Osteoblast (primary cell): ENCODE measurements at regions not wholly inside any gene's neighbourhood (a gene's known extent, or its start where the extent isn't known, plus 50 kb on each side); places are given as distances from the start of the nearest gene placed in this dataset.

Experiments
- DNase-seq: peaks from one replicate; pipeline ENCODE4 v3.0.0; 2011; ENCODE audit warnings: low spot score, mixed read lengths; ENCODE audit not compliant: insufficient read length; ENCODE audit errors: missing footprints
- H2AFZ ChIP-seq: 2 replicates; pipeline ENCODE4 v1.6.0; 2011; ENCODE audit warnings: mild to moderate bottlenecking, low read length
- H3K27ac ChIP-seq: 2 replicates; pipeline ENCODE4 v1.5.1; 2011; ENCODE audit warnings: mild to moderate bottlenecking, low read depth, low read length, moderate library complexity
- H3K27me3 ChIP-seq: 2 replicates; pipeline ENCODE4 v1.6.0; 2012; ENCODE audit warnings: mild to moderate bottlenecking, control low read depth, inconsistent platforms, low read length, moderate library complexity; ENCODE audit not compliant: insufficient read depth
- H3K36me3 ChIP-seq: 2 replicates; pipeline ENCODE4 v1.5.1; 2011; ENCODE audit warnings: mild to moderate bottlenecking, low read length, control low read depth, moderate library complexity; ENCODE audit not compliant: insufficient read depth
- H3K4me1 ChIP-seq: 2 replicates; pipeline ENCODE4 v1.5.1; 2011; ENCODE audit warnings: mild to moderate bottlenecking, low read length, control low read depth, moderate library complexity; ENCODE audit not compliant: insufficient read depth
- H3K4me2 ChIP-seq: 2 replicates; pipeline ENCODE4 v1.6.0; 2011; ENCODE audit warnings: mild to moderate bottlenecking, low read length; ENCODE audit not compliant: insufficient read depth
- H3K4me3 ChIP-seq: fragments of 200-600 bp; sonication (generic); 3 replicates; pipeline ENCODE4 v1.5.1; 2012; ENCODE audit warnings: mild to moderate bottlenecking, low read length, inconsistent platforms; ENCODE audit not compliant: insufficient read depth
- H3K79me2 ChIP-seq: 2 replicates; pipeline ENCODE4 v1.6.0; 2012; ENCODE audit warnings: mild to moderate bottlenecking, low read length, control low read depth, inconsistent platforms; ENCODE audit not compliant: insufficient read depth
- H3K9me3 ChIP-seq: 2 replicates; pipeline ENCODE4 v1.5.1; 2011; ENCODE audit warnings: low read depth, low read length, control low read depth
- H4K20me1 ChIP-seq: 2 replicates; pipeline ENCODE4 v1.6.0; 2012; ENCODE audit warnings: mild to moderate bottlenecking, low read length, control low read depth; ENCODE audit not compliant: insufficient read depth
- CTCF ChIP-seq: IDR thresholded peaks from 2 replicates; pipeline ENCODE4 v1.5.1; 2011; ENCODE audit warnings: mild to moderate bottlenecking, low read depth, low read length, moderate library complexity; ENCODE audit errors: extremely low read depth

- no peaks in the 10 kb centered on the region for H3K9me3 ChIP-seq
- no peak overlapping the region for H3K4me2 ChIP-seq
- H3K36me3 ChIP-seq, result no peaks in the 10 kb centered on the region
- DNase-seq, result no peak
- TF ChIP-seq CTCF, result no peak
- H3K27me3 ChIP-seq, result no peaks in the 10 kb centered on the region
- H4K20me1 ChIP-seq, result no peaks in the 10 kb centered on the region
- no peak overlapping the region for H3K4me3 ChIP-seq
- H3K79me2 ChIP-seq, result no peaks in the 10 kb centered on the region
- H3K4me1 ChIP-seq, result no peaks in the 10 kb centered on the region
- no peak overlapping the region for H3K27ac ChIP-seq
- no peak overlapping the region for H2AFZ ChIP-seq
These were observed 483.8 kb upstream of the EEF2KMT start for GRCh38 chr16:5581428-5581827.

GRCh38 chr16:5580772-5581171, 483.2 kb upstream of the EEF2KMT start:
- Histone ChIP-seq H3K79me2 (no peaks in the 10 kb centered on the region), H3K9me3 (no peaks in the 10 kb centered on the region), H3K4me3 (no peak overlapping the region), H4K20me1 (no peaks in the 10 kb centered on the region), H3K36me3 (no peaks in the 10 kb centered on the region), H3K27me3 (no peaks in the 10 kb centered on the region), H3K4me1 (no peaks in the 10 kb centered on the region), H3K27ac (no peak overlapping the region), H2AFZ (no peak overlapping the region), H3K4me2 (no peak overlapping the region)
- no peak for DNase-seq
- TF ChIP-seq CTCF, result no peak

- H4K20me1 ChIP-seq, result no peaks in the 10 kb centered on the region
- no peaks in the 10 kb centered on the region for H3K4me1 ChIP-seq
- no peak overlapping the region for H3K4me2 ChIP-seq
- H3K36me3 ChIP-seq, result no peaks in the 10 kb centered on the region
- TF ChIP-seq CTCF, result no peak
- H3K4me3 ChIP-seq, result no peak overlapping the region
- H3K27me3 ChIP-seq, result no peaks in the 10 kb centered on the region
- no peak overlapping the region for H3K27ac ChIP-seq
- no peak for DNase-seq
- no peaks in the 10 kb centered on the region for H3K79me2 ChIP-seq
- H2AFZ ChIP-seq, result no peak overlapping the region
- H3K9me3 ChIP-seq, result no peaks in the 10 kb centered on the region
These were observed 482.7 kb upstream of the EEF2KMT start for GRCh38 chr16:5580296-5580695.

- H3K4me1 ChIP-seq, result no peaks in the 10 kb centered on the region
- DNase-seq, result no peak
- H3K4me2 ChIP-seq, result no peak overlapping the region
- no peaks in the 10 kb centered on the region for H4K20me1 ChIP-seq
- H3K27me3 ChIP-seq, result no peaks in the 10 kb centered on the region
- no peak for TF ChIP-seq CTCF
- no peaks in the 10 kb centered on the region for H3K36me3 ChIP-seq
- no peaks in the 10 kb centered on the region for H3K79me2 ChIP-seq
- H3K27ac ChIP-seq, result no peak overlapping the region
- H3K4me3 ChIP-seq, result no peak overlapping the region
- H2AFZ ChIP-seq, result no peak overlapping the region
- H3K9me3 ChIP-seq, result no peaks in the 10 kb centered on the region
These were observed 481.4 kb upstream of the EEF2KMT start for GRCh38 chr16:5578980-5579379.
